GM23248 (cell line): ENCODE measurements at regions not wholly inside any gene's neighbourhood (a gene's known extent, or its start where the extent isn't known, plus 50 kb on each side); places are given as distances from the start of the nearest gene placed in this dataset.

Experiments
- EZH2 ChIP-seq: fragments of 200-600 bp; sonication (generic); IDR thresholded peaks from 2 replicates; pipeline ENCODE4 v1.6.1; 2018; ENCODE audit warnings: antibody characterized with exemption, mild to moderate bottlenecking; ENCODE audit not compliant: insufficient read depth, poor library complexity, severe bottlenecking
- EZH2phosphoT487 ChIP-seq: fragments of 200-600 bp; sonication (generic); IDR thresholded peaks from 2 replicates; pipeline ENCODE4 v1.6.1; 2018; ENCODE audit warnings: antibody characterized with exemption, moderate library complexity, mild to moderate bottlenecking, low read depth; ENCODE audit not compliant: insufficient read depth

DNA sequence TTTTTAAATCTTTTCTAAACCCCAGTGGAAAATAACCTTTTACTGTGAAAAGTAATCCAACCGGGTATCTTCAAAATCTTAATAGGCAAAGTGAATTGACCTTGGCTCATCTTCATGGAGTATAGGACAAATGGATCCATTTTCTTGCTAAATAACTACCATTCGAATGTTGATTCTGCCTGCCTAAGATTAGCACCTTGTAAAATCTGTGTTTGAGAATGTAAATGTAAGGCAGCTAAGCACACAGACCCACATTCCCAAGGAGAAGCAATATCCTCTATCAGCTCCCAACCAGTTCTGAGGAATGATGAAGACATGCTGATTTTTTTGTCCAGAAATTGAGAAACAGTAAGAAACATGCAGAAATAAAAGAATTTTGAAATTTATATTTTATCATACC, 509.8 kb upstream of the SMIM21 start:
- TF ChIP-seq EZH2phosphoT487 = no peak
- no peak for TF ChIP-seq EZH2
